ENCODE measurements at regions not wholly inside any gene's neighbourhood (a gene's known extent, or its start where the extent isn't known, plus 50 kb on each side); places are given as distances from the start of the nearest gene placed in this dataset.

- DNase-seq (ENCODE audit: low spot score), result no peak
- no peak for ATAC-seq
These were observed 154.5 kb upstream of the PPP2R2D start for GRCh38 chr10:131746241-131746711.

GRCh38 chr10:131746785-131747184 lies 154.0 kb upstream of the PPP2R2D start:
- ATAC-seq (no peak), DNase-seq (ENCODE audit: low spot score) (no peak)

GRCh38 chr10:131747251-131747650 lies 153.6 kb upstream of the PPP2R2D start:
- DNase-seq (ENCODE audit: low spot score) (no peak), ATAC-seq (no peak)

- DNase-seq (ENCODE audit: low spot score) (no peak), ATAC-seq (no peak)
These were observed 153.0 kb upstream of the PPP2R2D start for GRCh38 chr10:131747791-131748190.

- no peak for DNase-seq (ENCODE audit: low spot score)
These were observed 152.6 kb upstream of the PPP2R2D start for GRCh38 chr10:131748191-131748590.

GRCh38 chr10:131748831-131749766 lies 151.7 kb upstream of the PPP2R2D start:
- ATAC-seq, result peak; percentile 74
- no peak for DNase-seq (ENCODE audit: low spot score)

More at GRCh38 chr10:131748191-131748590, 152.6 kb upstream of the PPP2R2D start:
- ATAC-seq, result no peak

GRCh38 chr10:131749767-131750142 lies 151.1 kb upstream of the PPP2R2D start:
- no peak for DNase-seq (ENCODE audit: low spot score)
- ATAC-seq, result no peak

GRCh38 chr10:131750171-131750895 lies 150.5 kb upstream of the PPP2R2D start:
- no peak for DNase-seq (ENCODE audit: low spot score)
- no peak for ATAC-seq

- ATAC-seq (no peak), DNase-seq (ENCODE audit: low spot score) (no peak)
These were observed 149.6 kb upstream of the PPP2R2D start for GRCh38 chr10:131750973-131751826.

GRCh38 chr10:131751827-131752775 lies 148.7 kb upstream of the PPP2R2D start:
- ATAC-seq (no peak), DNase-seq (ENCODE audit: low spot score) (no peak)

- ATAC-seq (no peak), DNase-seq (ENCODE audit: low spot score) (no peak)
These were observed 147.5 kb upstream of the PPP2R2D start for GRCh38 chr10:131753336-131753735.

- ATAC-seq (no peak), DNase-seq (ENCODE audit: low spot score) (no peak)
These were observed 145.6 kb upstream of the PPP2R2D start for GRCh38 chr10:131755200-131755599.

- ATAC-seq (no peak), DNase-seq (ENCODE audit: low spot score) (no peak)
These were observed 143.3 kb upstream of the PPP2R2D start for GRCh38 chr10:131757285-131758058.

- DNase-seq (ENCODE audit: low spot score) (no peak), ATAC-seq (no peak)
These were observed 142.5 kb upstream of the PPP2R2D start for GRCh38 chr10:131758062-131758938.

GRCh38 chr10:131758939-131759301 lies 141.9 kb upstream of the PPP2R2D start:
- ATAC-seq (no peak), DNase-seq (ENCODE audit: low spot score) (no peak)

- no peak for DNase-seq (ENCODE audit: low spot score)
- ATAC-seq, result no peak
These were observed 141.5 kb upstream of the PPP2R2D start for GRCh38 chr10:131759347-131759746.

GRCh38 chr10:131760416-131761166 lies 140.2 kb upstream of the PPP2R2D start:
- no peak for DNase-seq (ENCODE audit: low spot score)
- ATAC-seq, result no peak

All from left lobe of liver (tissue), 2 donors.